HepG2 (cell line): ENCODE measurements at regions not wholly inside any gene's neighbourhood (a gene's known extent, or its start where the extent isn't known, plus 50 kb on each side); places are given as distances from the start of the nearest gene placed in this dataset.

Source experiments
- ATAC-seq: fragments of 200-7000 bp; cut with Tn5 transposase; 3 replicates; pipeline ENCODE4 v1.9.1; 2020; ENCODE audit warnings: mild to moderate bottlenecking, moderate library complexity
- BruUV-seq: library from RNA; stranded (reverse); fragments of 400-500 nt; replicated peaks from 2 replicates; lab custom pipeline; 2021; lab: Mats Ljungman, UMichigan
- CTCF ChIA-PET: fragments of 300-600 bp; formaldehyde crosslinking; extraction: SDS; loops from one replicate; lab custom pipeline; 2021; ENCODE audit warnings: low total read pairs, inconsistent platforms, low intra/inter-chr PET ratio; lab: Yijun Ruan, JAX
- POLR2A ChIA-PET: fragments of 350-600 bp; sonication (Branson Sonifier 250); formaldehyde crosslinking; loops from one replicate; lab custom pipeline; 2020; ENCODE audit warnings: antibody characterized with exemption, inconsistent platforms; lab: Yijun Ruan, JAX
- DNase-seq: peaks from one replicate; pipeline ENCODE4 v3.0.0-alpha.2; 2015; ENCODE audit warnings: low spot score
- FAIRE-seq: peaks from 3 replicates; lab custom pipeline; 2011; peaks lifted over from hg19 to GRCh38; lab: Jason Lieb, UNC
- H2AFZ ChIP-seq: one replicate; pipeline ENCODE4 v1.6.1; 2011; ENCODE audit warnings: low read length, inconsistent platforms
- H3K27ac ChIP-seq: fragments of 300-600 bp; 3 replicates; pipeline ENCODE4 v1.8.0; 2011; ENCODE audit warnings: mixed run types, mild to moderate bottlenecking, mixed read lengths, low read length, inconsistent platforms; ENCODE audit not compliant: insufficient read depth; ENCODE audit errors: extremely low read length
- H3K27me3 ChIP-seq, 2 experiments: fragments of 200-600 bp in 1 of 2; 2 replicates in 1 of 2; 3 replicates in 1 of 2; pipeline versions ENCODE4 v1.6.0 to v1.8.0; 2011; ENCODE audit warnings: low read length in 2 of 2, mild to moderate bottlenecking in 2 of 2, moderate library complexity in 2 of 2, inconsistent platforms in 1 of 2; ENCODE audit not compliant: insufficient read depth in 2 of 2, control insufficient read depth in 1 of 2
- H3K36me3 ChIP-seq, 2 experiments: fragments of 200-600 bp in 1 of 2; replicated peaks in 1 of 2; 2 replicates in 1 of 2; 3 replicates in 1 of 2; pipeline versions ENCODE4 v1.5.1 to v1.8.0; 2011; ENCODE audit warnings: low read length in 2 of 2, inconsistent platforms in 1 of 2; ENCODE audit not compliant: insufficient read depth in 2 of 2, control insufficient read depth in 1 of 2
- H3K4me1 ChIP-seq: 2 replicates; pipeline ENCODE4 v1.5.1; 2012; ENCODE audit warnings: low read length, inconsistent platforms; ENCODE audit not compliant: insufficient read depth
- H3K4me2 ChIP-seq: 2 replicates; pipeline ENCODE4 v1.6.0; 2011; ENCODE audit warnings: low read depth, low read length, inconsistent platforms
- H3K4me3 ChIP-seq, 3 experiments: fragments of 200-600 bp in 1 of 3; sonication (generic), shearing (Covaris generic) in 1 of 3; replicated peaks in 1 of 3; 2 replicates each; pipeline ENCODE4 v1.5.1; 2011 to 2016; ENCODE audit warnings: low read length in 3 of 3, inconsistent platforms in 2 of 3, low read depth in 2 of 3, mild to moderate bottlenecking in 2 of 3, control low read depth in 1 of 3, mixed read lengths in 1 of 3; ENCODE audit not compliant: insufficient read depth in 1 of 3
- H3K79me2 ChIP-seq: one replicate; pipeline ENCODE4 v1.6.1; 2011; ENCODE audit warnings: low read length, inconsistent platforms; ENCODE audit not compliant: insufficient read depth
- H3K9ac ChIP-seq: 2 replicates; pipeline ENCODE4 v1.6.0; 2011; ENCODE audit warnings: mild to moderate bottlenecking, low read depth, low read length, inconsistent platforms; ENCODE audit not compliant: insufficient read depth
- H3K9me3 ChIP-seq: 2 replicates; pipeline ENCODE4 v1.5.1; 2012; ENCODE audit warnings: mild to moderate bottlenecking, low read length
- H4K20me1 ChIP-seq: 2 replicates; pipeline ENCODE4 v1.6.0; 2011; ENCODE audit warnings: inconsistent platforms, mild to moderate bottlenecking, low read length, moderate library complexity; ENCODE audit not compliant: insufficient read depth
- CEBPG ChIP-seq: IDR thresholded peaks from 2 replicates; pipeline ENCODE4 v1.6.1; 2016
- ERF ChIP-seq: IDR thresholded peaks from 2 replicates; pipeline ENCODE4 v1.6.1; 2018; ENCODE audit warnings: missing biosample characterization, missing genetic modification reagents
- KAT7 ChIP-seq: IDR thresholded peaks from 2 replicates; pipeline ENCODE4 v1.6.1; 2018; ENCODE audit warnings: borderline replicate concordance, missing compliant biosample characterization
- THYN1 ChIP-seq: sonication (generic); formaldehyde crosslinking; IDR thresholded peaks from 2 replicates; pipeline ENCODE4 v1.8.1; 2023; ENCODE audit warnings: low read depth, mild to moderate bottlenecking, moderate library complexity, missing genetic modification reagents, borderline replicate concordance
- U2AF2 ChIP-seq: fragments of 200-400 bp; formaldehyde crosslinking; IDR thresholded peaks from 2 replicates; pipeline ENCODE4 v1.6.1; 2017; ENCODE audit warnings: low read depth, mild to moderate bottlenecking, low read length
- ZNF326 ChIP-seq: sonication (generic); formaldehyde crosslinking; IDR thresholded peaks from 2 replicates; pipeline ENCODE4 v1.4.0; 2020; ENCODE audit warnings: missing genetic modification reagents, borderline replicate concordance
- ZNF766 ChIP-seq: sonication (generic); formaldehyde crosslinking; IDR thresholded peaks from 2 replicates; pipeline ENCODE4 v1.5.0; 2020; ENCODE audit warnings: missing genetic modification reagents, borderline replicate concordance
- WGBS: methylation state at CpG from one replicate; pipeline ENCODE4 v1.1.6; 2017; ENCODE audit warnings: low lambda C conversion rate; 5-methylcytosine and 5-hydroxymethylcytosine counted together
- in situ Hi-C: cut with HindIII; loops from 2 replicates; pipeline ENCODE4 v1.10.0; 2017; ENCODE audit warnings: low pct_unique_long_range_greater_than_20kb; ENCODE audit not compliant: extremely low pct_ligation_motif_present
- intact Hi-C: fragments of 100-400 bp; cut with micrococcal nuclease; formaldehyde crosslinking; loops from one replicate; pipeline ENCODE4 v1.10.0; 2022; ENCODE audit not compliant: unreplicated experiment
- TF ChIP-seq, protein P1 (sequence below): sonication (generic); formaldehyde crosslinking; IDR thresholded peaks from 2 replicates; pipeline ENCODE4 v1.5.0; 2020; ENCODE audit warnings: missing genetic modification reagents
- TF ChIP-seq, protein P2 (sequence below), 2 experiments: sonication (generic) in 1 of 2; formaldehyde crosslinking in 1 of 2; IDR thresholded peaks; 2 replicates each; pipeline versions ENCODE4 v1.4.0 to v1.6.1; 2018 to 2020; ENCODE audit warnings: missing genetic modification reagents in 2 of 2, borderline replicate concordance in 1 of 2, low read depth in 1 of 2, mild to moderate bottlenecking in 1 of 2, missing biosample characterization in 1 of 2
- TF ChIP-seq, protein P3 (sequence below): sonication (generic); formaldehyde crosslinking; IDR thresholded peaks from 2 replicates; pipeline ENCODE4 v1.8.1; 2023; ENCODE audit warnings: mild to moderate bottlenecking, inconsistent platforms, moderate library complexity, missing genetic modification reagents, borderline replicate concordance
- TF ChIP-seq, protein P4 (sequence below): sonication (generic); formaldehyde crosslinking; IDR thresholded peaks from 2 replicates; pipeline ENCODE4 v1.8.0; 2022; ENCODE audit warnings: mild to moderate bottlenecking, missing genetic modification reagents, borderline replicate concordance
- TF ChIP-seq, protein P5 (sequence below): IDR thresholded peaks from 2 replicates; pipeline ENCODE4 v1.6.1; 2018; ENCODE audit warnings: missing genetic modification reagents

DNA sequence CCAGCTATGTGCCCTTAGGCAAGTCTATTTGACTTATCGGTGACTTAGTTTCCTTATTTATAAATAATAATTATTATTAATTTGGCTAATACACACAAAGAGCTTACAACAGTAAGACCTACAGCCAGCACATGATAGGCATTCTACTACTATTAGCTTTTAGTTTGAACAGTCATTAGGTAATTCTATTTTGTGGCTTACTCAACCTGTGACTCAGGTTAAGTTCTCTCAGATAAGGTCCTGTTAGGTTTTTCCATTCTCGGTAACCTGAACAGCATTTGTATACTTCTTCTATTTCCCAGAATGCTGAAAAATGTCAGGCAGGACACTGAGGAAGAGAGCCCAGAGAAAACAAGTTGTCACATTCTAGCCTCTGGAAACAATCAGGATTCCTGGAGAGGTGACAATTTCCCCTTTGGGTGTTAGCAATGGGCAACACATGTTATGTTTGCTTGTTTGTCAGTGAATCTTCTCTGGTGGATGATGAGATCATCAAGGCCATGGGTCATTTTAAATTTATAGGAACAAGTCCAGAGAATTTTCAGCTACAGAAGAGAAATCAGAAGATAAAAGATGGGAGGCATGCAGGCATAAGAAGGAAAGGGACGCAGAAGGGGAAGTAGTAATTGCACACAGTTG is 2144.7 kb downstream of the PCDH7 start:
- Histone ChIP-seq H3K9me3 (peaks cover 11% of the 10 kb centered on the region; the same call in 1 of the 2 replicates), H3K9ac (no peak overlapping the region), H3K36me3 (no peaks in the 10 kb centered on the region), H3K4me1 (no peaks in the 10 kb centered on the region), H3K27me3 (no peaks in the 10 kb centered on the region), H3K27ac (no peak overlapping the region), H2AFZ (no peak overlapping the region), H3K4me2 (no peak overlapping the region), H3K79me2 (no peaks in the 10 kb centered on the region), H3K4me3 (no peak overlapping the region), H4K20me1 (no peaks in the 10 kb centered on the region)
- POLR2A ChIA-PET, result no interaction called here
- CTCF ChIA-PET, result no interaction called here
- no peak for TF ChIP-seq ZNF326 (CRISPR knock-in tag)
- TF ChIP-seq, protein P1, sequence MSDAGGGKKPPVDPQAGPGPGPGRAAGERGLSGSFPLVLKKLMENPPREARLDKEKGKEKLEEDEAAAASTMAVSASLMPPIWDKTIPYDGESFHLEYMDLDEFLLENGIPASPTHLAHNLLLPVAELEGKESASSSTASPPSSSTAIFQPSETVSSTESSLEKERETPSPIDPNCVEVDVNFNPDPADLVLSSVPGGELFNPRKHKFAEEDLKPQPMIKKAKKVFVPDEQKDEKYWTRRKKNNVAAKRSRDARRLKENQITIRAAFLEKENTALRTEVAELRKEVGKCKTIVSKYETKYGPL (CRISPR knock-in tag), result no peak
- TF ChIP-seq, protein P2, sequence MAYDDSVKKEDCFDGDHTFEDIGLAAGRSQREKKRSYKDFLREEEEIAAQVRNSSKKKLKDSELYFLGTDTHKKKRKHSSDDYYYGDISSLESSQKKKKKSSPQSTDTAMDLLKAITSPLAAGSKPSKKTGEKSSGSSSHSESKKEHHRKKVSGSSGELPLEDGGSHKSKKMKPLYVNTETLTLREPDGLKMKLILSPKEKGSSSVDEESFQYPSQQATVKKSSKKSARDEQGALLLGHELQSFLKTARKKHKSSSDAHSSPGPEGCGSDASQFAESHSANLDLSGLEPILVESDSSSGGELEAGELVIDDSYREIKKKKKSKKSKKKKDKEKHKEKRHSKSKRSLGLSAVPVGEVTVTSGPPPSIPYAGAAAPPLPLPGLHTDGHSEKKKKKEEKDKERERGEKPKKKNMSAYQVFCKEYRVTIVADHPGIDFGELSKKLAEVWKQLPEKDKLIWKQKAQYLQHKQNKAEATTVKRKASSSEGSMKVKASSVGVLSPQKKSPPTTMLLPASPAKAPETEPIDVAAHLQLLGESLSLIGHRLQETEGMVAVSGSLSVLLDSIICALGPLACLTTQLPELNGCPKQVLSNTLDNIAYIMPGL (CRISPR knock-in tag; IDR thresholded peaks at IDR 0.05; ENCODE audit: borderline replicate concordance in 1 of 2, low read depth in 1 of 2), result no peak
- TF ChIP-seq KAT7 (CRISPR knock-in tag), result no peak
- TF ChIP-seq, protein P3, sequence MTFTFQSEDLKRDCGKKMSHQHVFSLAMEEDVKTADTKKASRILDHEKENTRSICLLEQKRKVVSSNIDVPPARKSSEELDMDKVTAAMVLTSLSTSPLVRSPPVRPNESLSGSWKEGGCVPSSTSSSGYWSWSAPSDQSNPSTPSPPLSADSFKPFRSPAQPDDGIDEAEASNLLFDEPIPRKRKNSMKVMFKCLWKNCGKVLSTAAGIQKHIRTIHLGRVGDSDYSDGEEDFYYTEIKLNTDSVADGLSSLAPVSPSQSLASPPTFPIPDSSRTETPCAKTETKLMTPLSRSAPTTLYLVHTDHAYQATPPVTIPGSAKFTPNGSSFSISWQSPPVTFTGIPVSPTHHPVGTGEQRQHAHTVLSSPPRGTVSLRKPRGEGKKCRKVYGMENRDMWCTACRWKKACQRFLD (CRISPR knock-in tag), result no peak
- TF ChIP-seq, protein P4, sequence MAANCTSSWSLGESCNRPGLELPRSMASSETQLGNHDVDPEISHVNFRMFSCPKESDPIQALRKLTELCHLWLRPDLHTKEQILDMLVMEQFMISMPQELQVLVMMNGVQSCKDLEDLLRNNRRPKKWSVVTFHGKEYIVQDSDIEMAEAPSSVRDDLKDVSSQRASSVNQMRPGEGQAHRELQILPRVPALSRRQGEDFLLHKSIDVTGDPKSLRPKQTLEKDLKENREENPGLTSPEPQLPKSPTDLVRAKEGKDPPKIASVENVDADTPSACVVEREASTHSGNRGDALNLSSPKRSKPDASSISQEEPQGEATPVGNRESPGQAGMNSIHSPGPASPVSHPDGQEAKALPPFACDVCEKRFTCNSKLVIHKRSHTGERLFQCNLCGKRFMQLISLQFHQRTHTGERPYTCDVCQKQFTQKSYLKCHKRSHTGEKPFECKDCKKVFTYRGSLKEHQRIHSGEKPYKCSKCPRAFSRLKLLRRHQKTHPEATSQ (CRISPR knock-in tag), result no peak
- TF ChIP-seq ERF (CRISPR knock-in tag), result no peak
- TF ChIP-seq CEBPG, result no peak
- TF ChIP-seq ZNF766 (CRISPR knock-in tag), result no peak
- TF ChIP-seq, protein P5, sequence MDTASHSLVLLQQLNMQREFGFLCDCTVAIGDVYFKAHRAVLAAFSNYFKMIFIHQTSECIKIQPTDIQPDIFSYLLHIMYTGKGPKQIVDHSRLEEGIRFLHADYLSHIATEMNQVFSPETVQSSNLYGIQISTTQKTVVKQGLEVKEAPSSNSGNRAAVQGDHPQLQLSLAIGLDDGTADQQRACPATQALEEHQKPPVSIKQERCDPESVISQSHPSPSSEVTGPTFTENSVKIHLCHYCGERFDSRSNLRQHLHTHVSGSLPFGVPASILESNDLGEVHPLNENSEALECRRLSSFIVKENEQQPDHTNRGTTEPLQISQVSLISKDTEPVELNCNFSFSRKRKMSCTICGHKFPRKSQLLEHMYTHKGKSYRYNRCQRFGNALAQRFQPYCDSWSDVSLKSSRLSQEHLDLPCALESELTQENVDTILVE (CRISPR knock-in tag), result no peak
- no peak for TF ChIP-seq THYN1
- no peak for TF ChIP-seq U2AF2
- FAIRE-seq (no peak), ATAC-seq (no peak), DNase-seq (no peak)
- no TSS peak for BruUV-seq
- in situ Hi-C loops, result no loop called here
- WGBS, result 31% methylated on average over 3 of the region's 3 CpGs
- intact Hi-C loops, result no loop called here
